CD14-positive monocyte (primary cell): ENCODE measurements at regions not wholly inside any gene's neighbourhood (a gene's known extent, or its start where the extent isn't known, plus 50 kb on each side); places are given as distances from the start of the nearest gene placed in this dataset.

Experiments
- DNase-seq, 3 donors: peaks; one replicate each; pipeline ENCODE4 v3.0.0-alpha.2; 2011 to 2022
- H2AFZ ChIP-seq: 2 replicates; pipeline ENCODE4 v1.6.0; 2012; ENCODE audit warnings: mild to moderate bottlenecking, low read depth, low read length, inconsistent platforms; ENCODE audit not compliant: insufficient read depth, poor library complexity, severe bottlenecking
- H3K27ac ChIP-seq, 2 donors: 1 replicate in 1 of 2; 2 replicates in 1 of 2; pipeline ENCODE4 v1.5.1; 2012 to 2013; ENCODE audit warnings: low read length in 2 of 2, control low read depth in 1 of 2, inconsistent platforms in 1 of 2, low read depth in 1 of 2, mild to moderate bottlenecking in 1 of 2
- H3K27me3 ChIP-seq, 2 donors: one replicate each; pipeline versions ENCODE4 v1.6.0 to v1.6.1; 2011 to 2013; ENCODE audit warnings: low read length in 2 of 2; ENCODE audit not compliant: control insufficient read depth in 2 of 2, insufficient read depth in 2 of 2
- H3K36me3 ChIP-seq, 2 donors: replicated peaks in 1 of 2; 1 replicate in 1 of 2; 2 replicates in 1 of 2; pipeline versions ENCODE4 v1.5.1 to v1.6.1; 2012 to 2013; ENCODE audit warnings: low read length in 2 of 2, control low read depth in 1 of 2, inconsistent platforms in 1 of 2, mild to moderate bottlenecking in 1 of 2; ENCODE audit not compliant: insufficient read depth in 2 of 2, control insufficient read depth in 1 of 2
- H3K4me1 ChIP-seq, 2 donors: 1 replicate in 1 of 2; 2 replicates in 1 of 2; pipeline versions ENCODE4 v1.5.1 to v1.6.1; 2012 to 2013; ENCODE audit warnings: low read length in 2 of 2, control low read depth in 1 of 2, inconsistent platforms in 1 of 2, mild to moderate bottlenecking in 1 of 2, moderate library complexity in 1 of 2; ENCODE audit not compliant: insufficient read depth in 2 of 2, control insufficient read depth in 1 of 2
- H3K4me2 ChIP-seq: replicated peaks from 2 replicates; pipeline ENCODE3; 2012; ENCODE audit warnings: low read length, moderate library complexity, mild to moderate bottlenecking; ENCODE audit not compliant: poor library complexity, severe bottlenecking; ENCODE audit errors: extremely low read depth
- H3K4me3 ChIP-seq, 3 experiments: fragments of 200-600 bp in 1 of 3; sonication (generic) in 1 of 3; replicated peaks in 1 of 3; 1 replicate in 2 of 3; 2 replicates in 1 of 3; pipeline ENCODE4 v1.5.1; 2011 to 2013; ENCODE audit warnings: low read length in 3 of 3, mild to moderate bottlenecking in 3 of 3, control low read depth in 2 of 3, low read depth in 2 of 3, inconsistent platforms in 1 of 3, moderate library complexity in 1 of 3
- H3K79me2 ChIP-seq: 2 replicates; pipeline ENCODE4 v1.6.0; 2012; ENCODE audit warnings: mild to moderate bottlenecking, control low read depth, inconsistent platforms, low read length, moderate library complexity; ENCODE audit not compliant: insufficient read depth
- H3K9ac ChIP-seq: 2 replicates; pipeline ENCODE4 v1.6.0; 2017; ENCODE audit warnings: low read length, mild to moderate bottlenecking; ENCODE audit not compliant: insufficient read depth, poor library complexity, severe bottlenecking
- H3K9me3 ChIP-seq, 2 donors: replicated peaks in 1 of 2; 1 replicate in 1 of 2; 2 replicates in 1 of 2; pipeline versions ENCODE4 v1.5.1 to v1.6.1; 2012 to 2013; ENCODE audit warnings: low read length in 2 of 2, control low read depth in 1 of 2; ENCODE audit not compliant: control insufficient read depth in 1 of 2, insufficient read depth in 1 of 2
- H4K20me1 ChIP-seq: 2 replicates; pipeline ENCODE4 v1.6.0; 2012; ENCODE audit warnings: mild to moderate bottlenecking, low read length, control low read depth, moderate library complexity; ENCODE audit not compliant: insufficient read depth
- H3K27ac Mint-ChIP-seq, 7 donors: one replicate each; pipeline ENCODE4 v1.8.0; 2020; ENCODE audit warnings: mild to moderate bottlenecking in 7 of 7, mixed read lengths in 7 of 7, moderate library complexity in 6 of 7, inconsistent platforms in 2 of 7
- H3K27me3 Mint-ChIP-seq, 3 donors: one replicate each; pipeline ENCODE4 v1.8.0; 2021 to 2022; ENCODE audit warnings: low read depth in 3 of 3, mild to moderate bottlenecking in 3 of 3, mixed read lengths in 3 of 3, moderate library complexity in 3 of 3, inconsistent platforms in 1 of 3
- H3K36me3 Mint-ChIP-seq, 2 donors: one replicate each; pipeline ENCODE4 v1.8.0; 2020; ENCODE audit warnings: mixed read lengths in 2 of 2, inconsistent platforms in 1 of 2, mild to moderate bottlenecking in 1 of 2
- H3K4me1 Mint-ChIP-seq: one replicate; pipeline ENCODE4 v1.8.0; 2020; ENCODE audit warnings: mild to moderate bottlenecking, mixed read lengths
- H3K4me3 Mint-ChIP-seq, 2 donors: one replicate each; pipeline ENCODE4 v1.8.0; 2020; ENCODE audit warnings: mild to moderate bottlenecking in 2 of 2, mixed read lengths in 2 of 2, moderate library complexity in 1 of 2
- H3K9me3 Mint-ChIP-seq, 7 donors: one replicate each; pipeline ENCODE4 v1.8.0; 2020 to 2022; ENCODE audit warnings: mixed read lengths in 7 of 7, mild to moderate bottlenecking in 6 of 7, moderate library complexity in 6 of 7, inconsistent platforms in 2 of 7
- CTCF ChIP-seq: fragments of 200-600 bp; IDR thresholded peaks from one replicate; pipeline ENCODE4 v1.8.0; 2022; ENCODE audit warnings: antibody characterized with exemption, mild to moderate bottlenecking
- WGBS: methylation state at CpG from one replicate; pipeline ENCODE4 v1.1.5; 2013; ENCODE audit warnings: missing lambda C conversion rate; ENCODE audit not compliant: insufficient coverage; 5-methylcytosine and 5-hydroxymethylcytosine counted together
- intact Hi-C, 2 donors: fragments of 100-400 bp; cut with micrococcal nuclease; formaldehyde crosslinking; loops; one replicate each; pipeline versions ENCODE4 v1.15.0 to v1.15.1; 2023

- Histone ChIP-seq H3K9ac (no peak overlapping the region), H3K27ac (no peak overlapping the region), H3K4me2 (no peak overlapping the region), H2AFZ (peak overlapping the region; percentile 14), H3K36me3 (no peaks in the 10 kb centered on the region), H3K4me3 (no peak overlapping the region), H4K20me1 (no peaks in the 10 kb centered on the region), H3K9me3 (no peaks in the 10 kb centered on the region), H3K4me1 (peaks cover 24 to 31% of the 10 kb centered on the region in 2 donors), H3K79me2 (no peaks in the 10 kb centered on the region), H3K27me3 (no peaks in the 10 kb centered on the region)
- H3K9me3 Mint-ChIP-seq, result peaks cover 0 to 3% (median 0%) of the 10 kb centered on the region in 7 donors
- WGBS, result 78% methylated on average over 5 of the region's 7 CpGs
- H3K4me1 Mint-ChIP-seq, result peaks cover 23% of the 10 kb centered on the region
- no peak for TF ChIP-seq CTCF
- no peak overlapping the region for H3K4me3 Mint-ChIP-seq
- intact Hi-C loops, result no loop called here
- DNase-seq, result no peak
- peaks cover 0 to 3% of the 10 kb centered on the region in 2 donors for H3K36me3 Mint-ChIP-seq
- peak overlapping the region in 2 of 7 donors; percentile 50 to 63 for H3K27ac Mint-ChIP-seq
- peaks cover 0 to 2% (median 0%) of the 10 kb centered on the region in 3 donors for H3K27me3 Mint-ChIP-seq
Observed at GRCh38 chr6:113758214-113758613, 98.9 kb upstream of the MARCKS start.

DNA sequence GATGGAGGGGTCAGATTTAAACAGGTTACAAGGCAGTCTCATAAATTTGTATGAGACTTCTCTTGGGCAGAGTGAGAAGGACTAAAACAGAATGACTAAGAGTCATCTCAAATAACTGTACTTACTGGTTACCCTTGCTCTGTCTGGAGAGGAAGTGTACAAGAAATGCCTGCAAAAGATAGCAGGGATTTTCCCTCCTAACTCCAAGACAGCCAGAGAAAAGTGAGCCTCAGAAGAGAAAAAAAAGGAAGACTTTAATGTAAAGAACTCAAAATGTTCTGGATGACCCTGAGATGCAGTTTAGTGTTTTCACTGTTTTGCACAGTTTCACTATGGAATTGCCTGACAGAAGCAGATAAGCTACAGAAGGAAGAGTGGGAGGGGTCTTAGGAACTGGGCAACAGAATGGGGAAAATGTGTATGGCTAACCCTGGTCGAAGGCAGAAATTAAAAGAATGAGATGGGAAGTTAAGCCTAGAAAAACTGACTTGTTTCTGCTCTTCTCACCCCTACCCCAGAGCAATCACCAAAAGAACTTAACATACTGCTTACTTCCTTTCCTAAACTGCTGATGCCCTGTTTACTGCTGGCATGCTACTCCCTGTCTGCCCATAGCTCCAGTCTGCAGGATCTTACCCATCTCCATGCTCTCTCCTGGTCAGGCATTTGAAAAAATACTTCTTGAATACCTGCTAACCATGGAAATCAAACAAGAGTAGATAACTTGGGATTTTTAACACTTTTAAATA lies 98.1 kb upstream of the MARCKS start:
- Histone ChIP-seq H3K79me2 (no peaks in the 10 kb centered on the region), H3K4me1 (peaks cover 32 to 39% of the 10 kb centered on the region in 2 donors), H3K9me3 (no peaks in the 10 kb centered on the region), H4K20me1 (no peaks in the 10 kb centered on the region), H3K36me3 (no peaks in the 10 kb centered on the region), H3K27ac (peak overlapping the region in 1 of 2 donors; percentile 54), H3K4me3 (peak overlapping the region in 1 of 3 experiments; percentile 4), H3K9ac (no peak overlapping the region), H2AFZ (peak overlapping the region; percentile 14), H3K4me2 (peak overlapping the region; percentile 37), H3K27me3 (no peaks in the 10 kb centered on the region)
- peaks cover 0 to 3% of the 10 kb centered on the region in 2 donors for H3K36me3 Mint-ChIP-seq
- DNase-seq, result peak in 2 of 3 donors; percentile 48 to 83
- intact Hi-C loops, result no loop called here
- peaks cover 30% of the 10 kb centered on the region for H3K4me1 Mint-ChIP-seq
- H3K27ac Mint-ChIP-seq, result peak overlapping the region; percentile 5 to 86 (median 57)
- H3K4me3 Mint-ChIP-seq, result peak overlapping the region in 1 of 2 donors; percentile 51
- peaks cover 0 to 2% (median 0%) of the 10 kb centered on the region in 3 donors for H3K27me3 Mint-ChIP-seq
- no peak for TF ChIP-seq CTCF
- H3K9me3 Mint-ChIP-seq, result peaks cover 0 to 3% (median 0%) of the 10 kb centered on the region in 7 donors
- no CpG with 5 or more reads among the region's 1 CpG for WGBS
